IMR-90 (cell line): ENCODE measurements at regions not wholly inside any gene's neighbourhood (a gene's known extent, or its start where the extent isn't known, plus 50 kb on each side); places are given as distances from the start of the nearest gene placed in this dataset.

Experiments used
- ATAC-seq: fragments of 200-7000 bp; cut with Tn5 transposase; 2 replicates; pipeline ENCODE4 v1.9.1; 2020; ENCODE audit warnings: low read depth, mild to moderate bottlenecking, moderate library complexity
- BruUV-seq: library from RNA; stranded (reverse); fragments of 400-500 nt; replicated peaks from 2 replicates; lab custom pipeline; 2021; lab: Mats Ljungman, UMichigan
- CTCF ChIA-PET: fragments of 300-600 bp; formaldehyde crosslinking; extraction: SDS; loops from one replicate; lab custom pipeline; 2021; ENCODE audit warnings: antibody characterized with exemption; lab: Yijun Ruan, JAX
- POLR2A ChIA-PET: fragments of 300-600 bp; sonication (Branson Sonifier 250); formaldehyde crosslinking; loops from one replicate; lab custom pipeline; 2022; ENCODE audit warnings: antibody characterized with exemption; ENCODE audit not compliant: unreplicated experiment; lab: Charles Lee
- DNase-seq: peaks from one replicate; pipeline ENCODE4 v3.0.0; 2013
- H2AFZ ChIP-seq: replicated peaks from 2 replicates; pipeline ENCODE3; 2013; ENCODE audit warnings: low read length, mild to moderate bottlenecking; ENCODE audit not compliant: poor library complexity
- H2AK5ac ChIP-seq: 2 replicates; pipeline ENCODE4 v1.6.1; 2013; ENCODE audit warnings: low read depth, low read length, inconsistent platforms
- H2AK9ac ChIP-seq: replicated peaks from 2 replicates; pipeline ENCODE3; 2013; ENCODE audit warnings: mild to moderate bottlenecking, low read depth, low read length, moderate library complexity; ENCODE audit not compliant: poor library complexity
- H2BK120ac ChIP-seq: 2 replicates; pipeline ENCODE4 v1.6.1; 2013; ENCODE audit warnings: low read depth, low read length, inconsistent platforms
- H2BK15ac ChIP-seq: 3 replicates; pipeline ENCODE4 v1.6.1; 2013; ENCODE audit warnings: low read depth, low read length, inconsistent platforms
- H2BK20ac ChIP-seq: 2 replicates; pipeline ENCODE4 v1.6.1; 2013; ENCODE audit warnings: low read depth, mild to moderate bottlenecking, inconsistent platforms, low read length, moderate library complexity
- H2BK5ac ChIP-seq: 2 replicates; pipeline ENCODE4 v1.6.1; 2013; ENCODE audit warnings: mild to moderate bottlenecking, low read depth, low read length, inconsistent platforms; ENCODE audit not compliant: poor library complexity, severe bottlenecking
- H3K14ac ChIP-seq: replicated peaks from 2 replicates; pipeline ENCODE4 v1.6.1; 2013; ENCODE audit warnings: low read depth, low read length, inconsistent platforms
- H3K18ac ChIP-seq: 2 replicates; pipeline ENCODE4 v1.6.1; 2013; ENCODE audit warnings: low read depth, low read length, control low read depth
- H3K23ac ChIP-seq: 2 replicates; pipeline ENCODE4 v1.6.1; 2013; ENCODE audit warnings: low read depth, low read length, inconsistent platforms
- H3K27ac ChIP-seq: 2 replicates; pipeline ENCODE4 v1.5.1; 2013; ENCODE audit warnings: mild to moderate bottlenecking, control low read depth, low read length; ENCODE audit not compliant: insufficient read depth
- H3K27me3 ChIP-seq: 2 replicates; pipeline ENCODE4 v1.6.1; 2013; ENCODE audit warnings: low read length; ENCODE audit not compliant: control insufficient read depth, insufficient read depth
- H3K36me3 ChIP-seq: 2 replicates; pipeline ENCODE4 v1.6.1; 2013; ENCODE audit warnings: low read length, mixed read lengths; ENCODE audit not compliant: control insufficient read depth, insufficient read depth
- H3K4ac ChIP-seq: 2 replicates; pipeline ENCODE4 v1.6.1; 2013; ENCODE audit warnings: low read depth, low read length, inconsistent platforms
- H3K4me1 ChIP-seq: 2 replicates; pipeline ENCODE4 v1.6.1; 2013; ENCODE audit warnings: low read length, mixed read lengths; ENCODE audit not compliant: control insufficient read depth, insufficient read depth
- H3K4me2 ChIP-seq: 2 replicates; pipeline ENCODE4 v1.6.1; 2013; ENCODE audit warnings: low read depth, mild to moderate bottlenecking, control low read depth, low read length, moderate library complexity
- H3K4me3 ChIP-seq: 2 replicates; pipeline ENCODE4 v1.5.1; 2013; ENCODE audit warnings: low read depth, mild to moderate bottlenecking, control low read depth, low read length, moderate library complexity; ENCODE audit not compliant: insufficient read depth
- H3K56ac ChIP-seq: 2 replicates; pipeline ENCODE4 v1.6.1; 2013; ENCODE audit warnings: low read length, inconsistent platforms; ENCODE audit not compliant: insufficient read depth; ENCODE audit errors: extremely low read depth
- H3K79me1 ChIP-seq, 2 experiments: 2 replicates each; pipeline ENCODE4 v1.6.1; 2013; ENCODE audit warnings: low read length in 2 of 2, inconsistent platforms in 1 of 2, low read depth in 1 of 2
- H3K9ac ChIP-seq: 2 replicates; pipeline ENCODE4 v1.6.1; 2013; ENCODE audit warnings: low read depth, low read length, control low read depth
- H3K9me1 ChIP-seq: 2 replicates; pipeline ENCODE4 v1.6.1; 2013; ENCODE audit warnings: low read length, inconsistent platforms; ENCODE audit not compliant: insufficient read depth
- H3K9me3 ChIP-seq: 2 replicates; pipeline ENCODE4 v1.6.1; 2013; ENCODE audit warnings: low read length; ENCODE audit not compliant: control insufficient read depth, insufficient read depth
- H4K20me1 ChIP-seq: 2 replicates; pipeline ENCODE4 v1.6.1; 2013; ENCODE audit warnings: low read length, inconsistent platforms; ENCODE audit not compliant: insufficient read depth
- H4K5ac ChIP-seq: 2 replicates; pipeline ENCODE4 v1.6.1; 2013; ENCODE audit warnings: mild to moderate bottlenecking, low read depth, low read length, control low read depth
- H4K8ac ChIP-seq, 2 experiments: 2 replicates each; pipeline ENCODE4 v1.6.1; 2013; ENCODE audit warnings: low read depth in 2 of 2, low read length in 2 of 2, control low read depth in 1 of 2, inconsistent platforms in 1 of 2
- H4K91ac ChIP-seq: 2 replicates; pipeline ENCODE4 v1.6.1; 2013; ENCODE audit warnings: low read depth, low read length, inconsistent platforms; ENCODE audit not compliant: insufficient read depth
- BHLHE40 ChIP-seq: fragments of 150-350 bp; IDR thresholded peaks from 2 replicates; pipeline ENCODE4 v1.6.1; 2016; ENCODE audit warnings: mild to moderate bottlenecking, low read depth, low read length
- CEBPB ChIP-seq: IDR thresholded peaks from 2 replicates; pipeline ENCODE4 v1.6.1; 2012; ENCODE audit warnings: low read depth, low read length, improper control_type of control experiment
- CTCF ChIP-seq: conservative IDR thresholded peaks from 2 replicates; pipeline ENCODE4 v1.5.1; 2012; ENCODE audit warnings: mild to moderate bottlenecking, low read depth, low read length, improper control_type of control experiment
- ELK1 ChIP-seq: fragments of 150-350 bp; IDR thresholded peaks from 2 replicates; pipeline ENCODE4 v1.6.1; 2016; ENCODE audit warnings: low read depth, mild to moderate bottlenecking, low read length, moderate library complexity, borderline replicate concordance
- FOS ChIP-seq: fragments of 150-350 bp; IDR thresholded peaks from 2 replicates; pipeline ENCODE4 v1.6.1; 2016; ENCODE audit warnings: low read depth, low read length
- MAFK ChIP-seq: IDR thresholded peaks from 2 replicates; pipeline ENCODE4 v1.6.1; 2012; ENCODE audit warnings: low read depth, low read length, improper control_type of control experiment
- MXI1 ChIP-seq: IDR thresholded peaks from 2 replicates; pipeline ENCODE4 v1.6.1; 2012; ENCODE audit warnings: low read depth, mild to moderate bottlenecking, low read length, moderate library complexity, borderline replicate concordance
- NFE2L2 ChIP-seq: fragments of 150-350 bp; IDR thresholded peaks from 2 replicates; pipeline ENCODE4 v1.6.1; 2016; ENCODE audit warnings: low read depth, mild to moderate bottlenecking, low read length
- RAD21 ChIP-seq: IDR thresholded peaks from 2 replicates; pipeline ENCODE4 v1.6.1; 2012; ENCODE audit warnings: low read length, improper control_type of control experiment
- RCOR1 ChIP-seq: IDR thresholded peaks from 2 replicates; pipeline ENCODE4 v1.6.1; 2012; ENCODE audit warnings: mild to moderate bottlenecking, low read length, improper control_type of control experiment; ENCODE audit not compliant: insufficient replicate concordance
- RFX5 ChIP-seq: IDR thresholded peaks from 2 replicates; pipeline ENCODE4 v1.8.0; 2012; ENCODE audit warnings: low read depth, mild to moderate bottlenecking, low read length, moderate library complexity
- SMC3 ChIP-seq: fragments of 150-350 bp; IDR thresholded peaks from 2 replicates; pipeline ENCODE4 v1.6.1; 2016; ENCODE audit warnings: low read depth, mild to moderate bottlenecking, antibody characterized with exemption, low read length, moderate library complexity
- USF2 ChIP-seq: fragments of 150-350 bp; IDR thresholded peaks from 2 replicates; pipeline ENCODE4 v1.6.1; 2017; ENCODE audit warnings: mild to moderate bottlenecking, antibody characterized with exemption, low read length, low read depth
- WGBS, 2 experiments: methylation state at CpG; one replicate each; pipeline versions ENCODE4 v1.1.5 to v1.1.7; 2013; ENCODE audit warnings: missing lambda C conversion rate in 2 of 2; ENCODE audit not compliant: insufficient read length in 1 of 2; ENCODE audit errors: extremely low coverage in 2 of 2; 5-methylcytosine and 5-hydroxymethylcytosine counted together
- dilution Hi-C: fragments of 300-500 bp; cut with HindIII; formaldehyde crosslinking; loops from one replicate; pipeline ENCODE4 v1.14.3; 2018; ENCODE audit warnings: low sequenced_read_pairs; ENCODE audit not compliant: unreplicated experiment
- in situ Hi-C: fragments of 300-500 bp; cut with MboI; formaldehyde crosslinking; loops from 3 replicates; pipeline ENCODE4 v1.14.3; 2019; ENCODE audit warnings: low sequenced_read_pairs, inconsistent platforms, mixed read lengths
- intact Hi-C: fragments of 100-400 bp; cut with micrococcal nuclease; formaldehyde crosslinking; loops from 2 replicates; pipeline ENCODE4 v1.10.0; 2022

GRCh38 chr9:89945133-89945532 lies 340.3 kb downstream of the GADD45G start:
- BruUV-seq, result no TSS peak
- Histone ChIP-seq H2AFZ (no peak overlapping the region), H4K5ac (no peak overlapping the region), H3K18ac (no peak overlapping the region), H3K36me3 (no peaks in the 10 kb centered on the region), H2BK5ac (no peak overlapping the region), H3K14ac (no peak overlapping the region), H3K23ac (no peak overlapping the region), H4K8ac (no peak overlapping the region), H3K9me3 (no peaks in the 10 kb centered on the region), H3K4me1 (peaks cover 10% of the 10 kb centered on the region; the same call in 1 of the 2 replicates), H4K91ac (no peak overlapping the region), H3K9me1 (peaks cover 4% of the 10 kb centered on the region; the same call in 1 of the 2 replicates), H3K9ac (no peak overlapping the region), H3K27ac (no peak overlapping the region), H2BK15ac (no peak overlapping the region), H3K4me2 (no peak overlapping the region), H3K56ac (no peak overlapping the region), H2AK9ac (no peak overlapping the region), H4K20me1 (no peaks in the 10 kb centered on the region), H2BK20ac (no peak overlapping the region), H3K79me1 (no peaks in the 10 kb centered on the region), H2BK120ac (no peak overlapping the region), H3K27me3 (peaks cover 21% of the 10 kb centered on the region), H3K4me3 (no peak overlapping the region), H3K4ac (no peak overlapping the region), H2AK5ac (no peak overlapping the region)
- intact Hi-C loops, result no loop called here
- in situ Hi-C loops, result no loop called here
- POLR2A ChIA-PET, result no interaction called here
- TF ChIP-seq RAD21 (no peak), USF2 (no peak), RFX5 (no peak), BHLHE40 (no peak), CEBPB (no peak), CTCF (no peak), RCOR1 (no peak), SMC3 (no peak), FOS (no peak), MAFK (no peak), ELK1 (no peak), MXI1 (no peak), NFE2L2 (no peak)
- CTCF ChIA-PET, result no interaction called here
- ATAC-seq, result no peak
- 90% methylated on average over 2 of the region's 4 CpGs; no CpG with 5 or more reads in 1 of the 2 experiments for WGBS, 2 experiments
- dilution Hi-C loops, result no loop called here
- no peak for DNase-seq
